ENCODE measurements at regions not wholly inside any gene's neighbourhood (a gene's known extent, or its start where the extent isn't known, plus 50 kb on each side); places are given as distances from the start of the nearest gene placed in this dataset.

GRCh38 chr6:14742680-14743079 is 503.2 kb upstream of the JARID2 start:
- DNase-seq (ENCODE audit: low spot score): no peak
- Histone ChIP-seq H2AFZ (ENCODE audit: low read length) (no peak overlapping the region), H4K20me1 (ENCODE audit: insufficient read depth, low read length) (no peaks in the 10 kb centered on the region), H3K79me2 (ENCODE audit: insufficient read depth, low read length) (no peaks in the 10 kb centered on the region), H3K4me1 (ENCODE audit: insufficient read depth, low read length) (0 out of 2 replicates have a peak, but pooled peaks cover 9% of the 10 kb centered on the region), H3K27ac (ENCODE audit: extremely low read length, insufficient read depth, low read length) (no peak overlapping the region), H3K4me2 (ENCODE audit: low read depth, low read length) (no peak overlapping the region), H3K4me3 (replicated peaks in 1 of 3; ENCODE audit: insufficient read depth in 1 of 3, low read depth in 2 of 3, low read length in 3 of 3) (no peak overlapping the region), H3K36me3 (replicated peaks in 1 of 2; ENCODE audit: control insufficient read depth in 1 of 2, insufficient read depth in 2 of 2, low read length in 2 of 2) (no peaks in the 10 kb centered on the region), H3K9ac (ENCODE audit: insufficient read depth, low read depth, low read length) (no peak overlapping the region), H3K27me3 (ENCODE audit: control insufficient read depth in 1 of 2, insufficient read depth in 2 of 2, low read length in 2 of 2) (0 out of 5 replicates have a peak, but pooled peaks cover 0 to 3% of the 10 kb centered on the region in 2 experiments), H3K9me3 (ENCODE audit: low read length) (no peaks in the 10 kb centered on the region)
- intact Hi-C loops (cut with micrococcal nuclease; ENCODE audit: unreplicated experiment): no loop called here
- in situ Hi-C loops (cut with HindIII; ENCODE audit: extremely low pct_ligation_motif_present, low pct_unique_long_range_greater_than_20kb): no loop called here
- POLR2A ChIA-PET: no interaction called here
- no peak for TF ChIP-seq ZNF34 (CRISPR knock-in tag; IDR thresholded peaks at IDR 0.05; ENCODE audit: borderline replicate concordance)
- no peak for TF ChIP-seq CREM (IDR thresholded peaks at IDR 0.05)
- no peak for TF ChIP-seq CREM (CRISPR knock-in tag; IDR thresholded peaks at IDR 0.05)
- no peak for TF ChIP-seq TCF7 (IDR thresholded peaks at IDR 0.05; ENCODE audit: low read depth)
- TF ChIP-seq SIX4 (CRISPR knock-in tag; IDR thresholded peaks at IDR 0.05): no peak
- TF ChIP-seq NFKB2 (CRISPR knock-in tag; IDR thresholded peaks at IDR 0.05; ENCODE audit: borderline replicate concordance): no peak
- TF ChIP-seq ZZZ3 (CRISPR knock-in tag; IDR thresholded peaks at IDR 0.05; ENCODE audit: borderline replicate concordance): no peak
- TF ChIP-seq AGO1 (IDR thresholded peaks at IDR 0.05; ENCODE audit: low read depth, low read length, poor library complexity, severe bottlenecking): no peak
- no peak for TF ChIP-seq ZFP82 (CRISPR knock-in tag; IDR thresholded peaks at IDR 0.05; ENCODE audit: borderline replicate concordance)
- TF ChIP-seq ZNF704 (CRISPR knock-in tag; IDR thresholded peaks at IDR 0.05; ENCODE audit: borderline replicate concordance): no peak
- no peak for FAIRE-seq
- BruUV-seq (replicated peaks): no TSS peak
- 40% methylated on average over 5 of the region's 5 CpGs for WGBS (ENCODE audit: low lambda C conversion rate)
- no peak for ATAC-seq
- CTCF ChIA-PET (ENCODE audit: low intra/inter-chr PET ratio, low total read pairs): no interaction called here

Data from HepG2 (cell line).